Cerebellar cortex (tissue), 1 donor: ENCODE measurements at regions not wholly inside any gene's neighbourhood (a gene's known extent, or its start where the extent isn't known, plus 50 kb on each side); places are given as distances from the start of the nearest gene placed in this dataset.
"Not testable (repeated sequence)": the region's sequence is repeated elsewhere in the genome, so short reads cannot be mapped to it uniquely, and the experiment has no call there.

Source experiments
- DNase-seq: peaks from one replicate; pipeline ENCODE4 v3.0.0-alpha.2; 2015; ENCODE audit warnings: low spot score

DNA sequence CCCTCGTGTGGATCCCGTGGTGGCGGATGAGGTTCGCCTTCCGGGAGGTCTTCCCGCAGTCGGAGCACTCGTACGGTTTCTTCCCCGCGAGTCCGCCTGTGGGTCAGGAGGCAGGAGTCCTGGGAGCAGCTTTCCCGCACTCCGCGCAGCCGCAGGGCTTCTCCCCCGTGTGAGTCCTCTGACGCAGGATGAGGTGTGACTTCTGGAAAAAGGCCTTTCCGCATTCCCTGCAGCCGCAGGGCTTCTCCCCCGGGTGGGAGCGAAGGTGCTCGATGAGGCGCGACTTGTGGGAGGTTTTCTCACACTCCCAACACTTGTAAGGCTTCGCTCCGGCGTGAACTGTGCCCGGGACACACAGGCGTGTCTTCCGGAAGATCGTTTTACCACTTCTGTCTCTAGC lies 68.8 kb upstream of the WIPI2 start:
- not testable (repeated sequence) for DNase-seq

DNA sequence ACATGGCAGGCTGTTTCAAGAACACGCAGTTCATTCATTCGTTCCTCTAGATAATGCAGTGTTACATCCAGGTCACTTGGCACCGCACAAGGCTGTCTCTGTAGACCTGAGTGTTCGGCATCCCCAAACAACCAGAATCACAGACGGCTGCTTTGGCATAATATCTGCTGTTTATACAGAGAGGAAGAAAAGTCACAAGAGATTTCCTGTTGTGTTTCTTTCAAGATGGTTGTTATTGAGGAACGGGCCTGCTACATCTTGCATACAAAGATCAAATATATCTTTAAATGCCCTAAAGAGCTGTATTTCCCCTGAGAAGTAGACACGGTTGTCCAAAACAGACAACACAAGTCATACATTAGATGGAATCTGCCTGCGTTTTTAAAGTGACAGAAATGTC lies 58.8 kb upstream of the WIPI2 start:
- DNase-seq: not testable (repeated sequence)

DNA sequence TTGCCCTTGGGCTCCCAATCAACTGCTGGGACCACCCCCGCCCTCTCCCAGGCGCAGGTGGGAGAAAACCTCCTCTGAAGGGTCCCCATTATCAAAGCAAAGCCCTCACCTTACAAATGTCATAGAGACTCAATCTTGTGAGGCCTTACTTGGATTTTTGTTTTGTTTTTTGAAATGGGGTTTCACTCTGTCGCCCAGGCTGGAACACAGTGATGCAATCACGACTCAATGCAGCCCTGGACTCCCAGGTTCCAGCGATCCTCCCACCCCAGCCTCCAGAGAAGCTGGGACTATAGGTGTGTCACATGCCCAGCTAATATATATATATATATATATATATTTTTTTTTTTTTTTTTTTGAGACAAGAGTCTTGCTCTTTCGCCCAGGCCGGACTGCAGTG lies 57.5 kb upstream of the WIPI2 start:
- DNase-seq: no peak

DNA sequence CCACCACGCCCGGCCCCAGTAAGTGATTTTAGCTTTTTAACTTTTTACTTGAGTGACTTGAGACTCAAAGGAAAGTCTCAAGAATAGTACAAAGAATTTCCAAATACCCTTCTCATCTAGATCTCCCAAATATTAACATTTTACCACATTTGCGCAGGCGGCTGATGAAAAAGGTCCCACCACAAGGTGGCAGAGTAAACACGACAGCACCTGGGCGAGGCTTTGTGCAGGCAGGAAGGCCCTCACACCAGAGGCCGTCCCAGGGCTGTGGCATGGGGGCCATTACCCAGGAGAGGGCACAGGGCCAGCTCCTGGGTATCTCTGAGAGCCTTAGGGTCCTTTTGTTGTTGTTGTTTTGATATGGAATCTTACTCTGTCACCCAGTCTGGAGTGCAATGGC lies 50.0 kb upstream of the WIPI2 start:
- peak; percentile 30 for DNase-seq
